ENCODE measurements at regions not wholly inside any gene's neighbourhood (a gene's known extent, or its start where the extent isn't known, plus 50 kb on each side); places are given as distances from the start of the nearest gene placed in this dataset.

GRCh38 chr6:105711216-105711615, 308.3 kb upstream of the PREP start:
- TF ChIP-seq CTCF (IDR thresholded peaks at IDR 0.05) (no peak), EP300 (IDR thresholded peaks at IDR 0.05) (no peak), POLR2A (IDR thresholded peaks at IDR 0.05) (no peak)
